ENCODE measurements at regions not wholly inside any gene's neighbourhood (a gene's known extent, or its start where the extent isn't known, plus 50 kb on each side); places are given as distances from the start of the nearest gene placed in this dataset.

- no peak for TF ChIP-seq POLR2A (IDR thresholded peaks at IDR 0.05)
- no peak for TF ChIP-seq EP300 (IDR thresholded peaks at IDR 0.05)
- TF ChIP-seq CTCF (IDR thresholded peaks at IDR 0.05) = no peak
Observed at GRCh38 chr16:35144212-35144932, 1685.0 kb downstream of the TP53TG3F start.
